Neural cell (in vitro differentiated cells): ENCODE measurements at regions not wholly inside any gene's neighbourhood (a gene's known extent, or its start where the extent isn't known, plus 50 kb on each side); places are given as distances from the start of the nearest gene placed in this dataset.

ENCODE experiments used
- H2AFZ ChIP-seq: fragments of 200-600, 300-800 bp; sonication (generic), shearing (Covaris generic); 2 replicates; pipeline ENCODE4 v1.6.0; 2014; ENCODE audit warnings: low read depth, mild to moderate bottlenecking, antibody characterized with exemption, low read length, moderate library complexity
- H3F3A ChIP-seq: fragments of 200-600 bp; shearing (Covaris generic); 2 replicates; pipeline ENCODE4 v1.6.1; 2016; ENCODE audit warnings: mild to moderate bottlenecking, moderate library complexity, mixed read lengths, antibody characterized with exemption, low read length; ENCODE audit not compliant: insufficient read depth, poor library complexity, severe bottlenecking
- H3K27ac ChIP-seq: fragments of 200-600, 300-800 bp; sonication (generic), shearing (Covaris generic); 2 replicates; pipeline ENCODE4 v1.5.1; 2014; ENCODE audit warnings: mild to moderate bottlenecking, low read length, moderate library complexity
- H3K27me3 ChIP-seq: fragments of 300-800, 200-600 bp; sonication (generic), shearing (Covaris generic); 2 replicates; pipeline ENCODE4 v1.6.0; 2014; ENCODE audit warnings: mild to moderate bottlenecking, low read depth, low read length, moderate library complexity; ENCODE audit not compliant: insufficient read depth
- H3K36me3 ChIP-seq: fragments of 300-800, 200-600 bp; sonication (generic), shearing (Covaris generic); 2 replicates; pipeline ENCODE4 v1.5.1; 2014; ENCODE audit warnings: mild to moderate bottlenecking, antibody characterized with exemption, low read length, moderate library complexity; ENCODE audit not compliant: insufficient read depth
- H3K4me2 ChIP-seq: fragments of 300-800, 200-600 bp; sonication (generic), shearing (Covaris generic); 2 replicates; pipeline ENCODE4 v1.6.0; 2014; ENCODE audit warnings: mild to moderate bottlenecking, low read length
- H3K4me3 ChIP-seq: fragments of 300-800, 200-600 bp; sonication (generic), shearing (Covaris generic); 2 replicates; pipeline ENCODE4 v1.5.1; 2014; ENCODE audit warnings: mild to moderate bottlenecking, low read length, moderate library complexity
- H3K79me2 ChIP-seq: fragments of 200-600 bp; shearing (Covaris generic); replicated peaks from 2 replicates; pipeline ENCODE4 v1.6.0; 2014; ENCODE audit warnings: mild to moderate bottlenecking, low read length, moderate library complexity; ENCODE audit not compliant: insufficient read depth
- H3K9ac ChIP-seq: fragments of 300-800, 200-600 bp; sonication (generic), shearing (Covaris generic); 2 replicates; pipeline ENCODE4 v1.6.1; 2016; ENCODE audit warnings: mild to moderate bottlenecking, low read length, mixed read lengths
- H3K9me2 ChIP-seq: fragments of 200-600 bp; shearing (Covaris generic); 2 replicates; pipeline ENCODE4 v1.6.1; 2016; ENCODE audit warnings: mild to moderate bottlenecking, low read length, mixed read lengths; ENCODE audit not compliant: insufficient read depth
- H3K9me3 ChIP-seq: fragments of 200-600, 300-800 bp; sonication (generic), shearing (Covaris generic); 2 replicates; pipeline ENCODE4 v1.6.1; 2016; ENCODE audit warnings: mild to moderate bottlenecking, mixed run types, low read length, moderate library complexity, mixed read lengths
- H4K20me1 ChIP-seq: fragments of 200-600 bp; shearing (Covaris generic); 2 replicates; pipeline ENCODE4 v1.6.1; 2016; ENCODE audit warnings: mild to moderate bottlenecking, mixed run types; ENCODE audit not compliant: insufficient read depth
- EP300 ChIP-seq: fragments of 450-650 bp; conservative IDR thresholded peaks from 2 replicates; pipeline ENCODE4 v1.6.1; 2014; ENCODE audit warnings: antibody characterized with exemption, mild to moderate bottlenecking, moderate library complexity; ENCODE audit not compliant: poor library complexity, severe bottlenecking
- EZH2 ChIP-seq: fragments of 200-600, 300-800 bp; shearing (Covaris generic), sonication (generic); IDR thresholded peaks from 2 replicates; pipeline ENCODE4 v1.6.1; 2014; ENCODE audit warnings: antibody characterized with exemption, low read length, borderline replicate concordance, mild to moderate bottlenecking; ENCODE audit not compliant: insufficient read depth, poor library complexity, severe bottlenecking
- MXI1 ChIP-seq: fragments of 450-650 bp; conservative IDR thresholded peaks from 2 replicates; pipeline ENCODE4 v1.6.1; 2014; ENCODE audit warnings: antibody characterized with exemption, mild to moderate bottlenecking; ENCODE audit not compliant: poor library complexity, severe bottlenecking
- POLR2AphosphoS5 ChIP-seq: IDR thresholded peaks from 2 replicates; pipeline ENCODE4 v1.6.1; 2012
- RAD21 ChIP-seq: fragments of 450-650 bp; conservative IDR thresholded peaks from 2 replicates; pipeline ENCODE4 v1.6.1; 2014; ENCODE audit warnings: antibody characterized with exemption, mild to moderate bottlenecking, moderate library complexity
- SMC3 ChIP-seq: fragments of 450-650 bp; conservative IDR thresholded peaks from 2 replicates; pipeline ENCODE4 v1.6.1; 2014; ENCODE audit warnings: antibody characterized with exemption, mild to moderate bottlenecking, moderate library complexity; ENCODE audit not compliant: poor library complexity
- TAF1 ChIP-seq: IDR thresholded peaks from 2 replicates; pipeline ENCODE4 v1.6.1; 2012; ENCODE audit warnings: low read depth
- TF ChIP-seq, protein P1 (sequence below): IDR thresholded peaks from 2 replicates; pipeline ENCODE4 v1.6.1; 2012; ENCODE audit warnings: borderline replicate concordance
- TF ChIP-seq, protein P2 (sequence below): fragments of 450-650 bp; IDR thresholded peaks from 2 replicates; pipeline ENCODE4 v1.5.1; 2014; ENCODE audit warnings: antibody characterized with exemption, mild to moderate bottlenecking, moderate library complexity; ENCODE audit not compliant: poor library complexity, severe bottlenecking

GRCh38 chr1:14064649-14065442 lies 364.9 kb downstream of the PRDM2 start:
- Histone ChIP-seq H3K9ac (no peak overlapping the region), H3K9me2 (no peaks in the 10 kb centered on the region), H3K79me2 (no peaks in the 10 kb centered on the region), H3K36me3 (no peaks in the 10 kb centered on the region), H4K20me1 (no peaks in the 10 kb centered on the region), H3K4me3 (no peak overlapping the region), H3K9me3 (no peaks in the 10 kb centered on the region), H3F3A (no peaks in the 10 kb centered on the region), H2AFZ (no peak overlapping the region), H3K27me3 (no peaks in the 10 kb centered on the region), H3K4me2 (no peak overlapping the region), H3K27ac (no peak overlapping the region)
- no peak for TF ChIP-seq MXI1
- TF ChIP-seq, protein P1, sequence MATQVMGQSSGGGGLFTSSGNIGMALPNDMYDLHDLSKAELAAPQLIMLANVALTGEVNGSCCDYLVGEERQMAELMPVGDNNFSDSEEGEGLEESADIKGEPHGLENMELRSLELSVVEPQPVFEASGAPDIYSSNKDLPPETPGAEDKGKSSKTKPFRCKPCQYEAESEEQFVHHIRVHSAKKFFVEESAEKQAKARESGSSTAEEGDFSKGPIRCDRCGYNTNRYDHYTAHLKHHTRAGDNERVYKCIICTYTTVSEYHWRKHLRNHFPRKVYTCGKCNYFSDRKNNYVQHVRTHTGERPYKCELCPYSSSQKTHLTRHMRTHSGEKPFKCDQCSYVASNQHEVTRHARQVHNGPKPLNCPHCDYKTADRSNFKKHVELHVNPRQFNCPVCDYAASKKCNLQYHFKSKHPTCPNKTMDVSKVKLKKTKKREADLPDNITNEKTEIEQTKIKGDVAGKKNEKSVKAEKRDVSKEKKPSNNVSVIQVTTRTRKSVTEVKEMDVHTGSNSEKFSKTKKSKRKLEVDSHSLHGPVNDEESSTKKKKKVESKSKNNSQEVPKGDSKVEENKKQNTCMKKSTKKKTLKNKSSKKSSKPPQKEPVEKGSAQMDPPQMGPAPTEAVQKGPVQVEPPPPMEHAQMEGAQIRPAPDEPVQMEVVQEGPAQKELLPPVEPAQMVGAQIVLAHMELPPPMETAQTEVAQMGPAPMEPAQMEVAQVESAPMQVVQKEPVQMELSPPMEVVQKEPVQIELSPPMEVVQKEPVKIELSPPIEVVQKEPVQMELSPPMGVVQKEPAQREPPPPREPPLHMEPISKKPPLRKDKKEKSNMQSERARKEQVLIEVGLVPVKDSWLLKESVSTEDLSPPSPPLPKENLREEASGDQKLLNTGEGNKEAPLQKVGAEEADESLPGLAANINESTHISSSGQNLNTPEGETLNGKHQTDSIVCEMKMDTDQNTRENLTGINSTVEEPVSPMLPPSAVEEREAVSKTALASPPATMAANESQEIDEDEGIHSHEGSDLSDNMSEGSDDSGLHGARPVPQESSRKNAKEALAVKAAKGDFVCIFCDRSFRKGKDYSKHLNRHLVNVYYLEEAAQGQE: no peak
- no peak for TF ChIP-seq POLR2AphosphoS5
- TF ChIP-seq RAD21: no peak
- no peak for TF ChIP-seq EP300
- TF ChIP-seq TAF1: no peak

GRCh38 chr1:14065486-14065885 lies 365.5 kb downstream of the PRDM2 start:
- H3K9ac ChIP-seq: no peak overlapping the region
- no peak overlapping the region for H3K27ac ChIP-seq
- no peaks in the 10 kb centered on the region for H3K79me2 ChIP-seq
- no peaks in the 10 kb centered on the region for H4K20me1 ChIP-seq
- no peak overlapping the region for H3K4me3 ChIP-seq
- no peak for TF ChIP-seq TAF1
- no peak for TF ChIP-seq POLR2AphosphoS5
- TF ChIP-seq EP300: no peak
- TF ChIP-seq, protein P2, sequence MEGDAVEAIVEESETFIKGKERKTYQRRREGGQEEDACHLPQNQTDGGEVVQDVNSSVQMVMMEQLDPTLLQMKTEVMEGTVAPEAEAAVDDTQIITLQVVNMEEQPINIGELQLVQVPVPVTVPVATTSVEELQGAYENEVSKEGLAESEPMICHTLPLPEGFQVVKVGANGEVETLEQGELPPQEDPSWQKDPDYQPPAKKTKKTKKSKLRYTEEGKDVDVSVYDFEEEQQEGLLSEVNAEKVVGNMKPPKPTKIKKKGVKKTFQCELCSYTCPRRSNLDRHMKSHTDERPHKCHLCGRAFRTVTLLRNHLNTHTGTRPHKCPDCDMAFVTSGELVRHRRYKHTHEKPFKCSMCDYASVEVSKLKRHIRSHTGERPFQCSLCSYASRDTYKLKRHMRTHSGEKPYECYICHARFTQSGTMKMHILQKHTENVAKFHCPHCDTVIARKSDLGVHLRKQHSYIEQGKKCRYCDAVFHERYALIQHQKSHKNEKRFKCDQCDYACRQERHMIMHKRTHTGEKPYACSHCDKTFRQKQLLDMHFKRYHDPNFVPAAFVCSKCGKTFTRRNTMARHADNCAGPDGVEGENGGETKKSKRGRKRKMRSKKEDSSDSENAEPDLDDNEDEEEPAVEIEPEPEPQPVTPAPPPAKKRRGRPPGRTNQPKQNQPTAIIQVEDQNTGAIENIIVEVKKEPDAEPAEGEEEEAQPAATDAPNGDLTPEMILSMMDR: no peak
- no peak for TF ChIP-seq RAD21
- TF ChIP-seq SMC3: no peak
- TF ChIP-seq MXI1: no peak
- no peak for TF ChIP-seq EZH2
- TF ChIP-seq, protein P1: no peak
- no peaks in the 10 kb centered on the region for H3K9me2 ChIP-seq
- H3K9me3 ChIP-seq: no peaks in the 10 kb centered on the region
- no peak overlapping the region for H3K4me2 ChIP-seq
- no peaks in the 10 kb centered on the region for H3K36me3 ChIP-seq
- no peaks in the 10 kb centered on the region for H3K27me3 ChIP-seq
- no peaks in the 10 kb centered on the region for H3F3A ChIP-seq
- H2AFZ ChIP-seq: no peak overlapping the region
